GM12878 (cell line): ENCODE measurements at regions not wholly inside any gene's neighbourhood (a gene's known extent, or its start where the extent isn't known, plus 50 kb on each side); places are given as distances from the start of the nearest gene placed in this dataset.

Experiments
- ATAC-seq: fragments of 200-7000 bp; cut with Tn5 transposase; 3 replicates; pipeline ENCODE4 v1.9.1; 2020; ENCODE audit warnings: mild to moderate bottlenecking, moderate library complexity
- BruUV-seq: library from RNA; stranded (reverse); fragments of 400-500 nt; replicated peaks from 2 replicates; lab custom pipeline; 2021; lab: Mats Ljungman, UMichigan
- CTCF ChIA-PET: fragments of 300-600 bp; sonication (Branson Sonifier 250); formaldehyde crosslinking; extraction: SDS; loops from one replicate; lab custom pipeline; 2021; ENCODE audit warnings: inconsistent platforms; lab: Yijun Ruan, JAX
- POLR2A ChIA-PET: fragments of 350-600 bp; formaldehyde crosslinking; extraction: SDS; loops from one replicate; lab custom pipeline; 2021; ENCODE audit warnings: inconsistent platforms; lab: Charles Lee
- RAD21 ChIA-PET: fragments of 300-600 bp; sonication (Branson Sonifier 250); formaldehyde crosslinking; loops from one replicate; lab custom pipeline; 2023; ENCODE audit warnings: antibody characterized with exemption; ENCODE audit not compliant: unreplicated experiment; lab: Charles Lee
- SMC1A ChIA-PET: fragments of 300-600 bp; sonication (Branson Sonifier 250); formaldehyde crosslinking; loops from one replicate; lab custom pipeline; 2023; ENCODE audit not compliant: unreplicated experiment, uncharacterized antibody; lab: Charles Lee
- DNase-seq: peaks from one replicate; pipeline ENCODE4 v3.0.0-alpha.2; 2011; ENCODE audit warnings: low read depth, low spot score
- FAIRE-seq: peaks from 3 replicates; lab custom pipeline; 2011; peaks lifted over from hg19 to GRCh38; lab: Jason Lieb, UNC
- H2AFZ ChIP-seq: 2 replicates; pipeline ENCODE4 v1.6.0; 2011; ENCODE audit warnings: low read depth, low read length, control low read depth; ENCODE audit not compliant: control insufficient read depth
- H3K27ac ChIP-seq: 2 replicates; pipeline ENCODE4 v1.5.1; 2011; ENCODE audit warnings: control low read depth; ENCODE audit not compliant: control insufficient read depth, insufficient read depth
- H3K27me3 ChIP-seq, 2 experiments: replicated peaks in 1 of 2; 2 replicates each; pipeline versions ENCODE4 v1.6.0 to v1.6.1; 2011; ENCODE audit warnings: low read length in 1 of 2; ENCODE audit not compliant: control insufficient read depth in 2 of 2, insufficient read depth in 2 of 2
- H3K36me3 ChIP-seq, 2 experiments: 2 replicates each; pipeline ENCODE4 v1.5.1; 2011; ENCODE audit warnings: low read length in 1 of 2; ENCODE audit not compliant: control insufficient read depth in 2 of 2, insufficient read depth in 2 of 2
- H3K4me1 ChIP-seq: 2 replicates; pipeline ENCODE4 v1.6.1; 2011; ENCODE audit warnings: mild to moderate bottlenecking, low read length, moderate library complexity, mixed read lengths; ENCODE audit not compliant: control insufficient read depth, insufficient read depth
- H3K4me2 ChIP-seq: 2 replicates; pipeline ENCODE4 v1.6.0; 2011; ENCODE audit warnings: control low read depth; ENCODE audit not compliant: control insufficient read depth, insufficient read depth
- H3K4me3 ChIP-seq: fragments of 200-600 bp; sonication (generic); 2 replicates; pipeline ENCODE4 v1.5.1; 2016
- H3K79me2 ChIP-seq: 2 replicates; pipeline ENCODE4 v1.6.0; 2011; ENCODE audit warnings: low read length; ENCODE audit not compliant: control insufficient read depth, insufficient read depth
- H3K9ac ChIP-seq: 2 replicates; pipeline ENCODE4 v1.8.0; 2011; ENCODE audit warnings: low read length, control low read depth, mixed read lengths; ENCODE audit not compliant: control insufficient read depth, insufficient read depth
- H3K9me3 ChIP-seq: replicated peaks from 3 replicates; pipeline ENCODE4 v1.5.1; 2011; ENCODE audit warnings: mild to moderate bottlenecking, low read length; ENCODE audit not compliant: control insufficient read depth, insufficient read depth
- H4K20me1 ChIP-seq: 2 replicates; pipeline ENCODE4 v1.6.0; 2011; ENCODE audit not compliant: control insufficient read depth, insufficient read depth
- CREM ChIP-seq: IDR thresholded peaks from 2 replicates; pipeline ENCODE4 v1.6.1; 2014; ENCODE audit warnings: antibody characterized with exemption, low read depth
- GATAD2B ChIP-seq: fragments of 450-650 bp; conservative IDR thresholded peaks from 2 replicates; pipeline ENCODE4 v1.6.1; 2017; ENCODE audit warnings: low read depth, mild to moderate bottlenecking, moderate library complexity
- HCFC1 ChIP-seq: fragments of 150-350 bp; IDR thresholded peaks from 2 replicates; pipeline ENCODE4 v1.6.1; 2014; ENCODE audit warnings: low read length
- HDAC6 ChIP-seq: fragments of 200-600 bp; sonication (generic); IDR thresholded peaks from one replicate; pipeline ENCODE4 v1.8.0; 2017; ENCODE audit warnings: antibody characterized with exemption; ENCODE audit not compliant: unreplicated experiment
- HDGF ChIP-seq: fragments of 450-650 bp; IDR thresholded peaks from 2 replicates; pipeline ENCODE4 v1.6.1; 2016; ENCODE audit warnings: antibody characterized with exemption
- JUNB ChIP-seq: IDR thresholded peaks from 2 replicates; pipeline ENCODE4 v1.6.1; 2016; ENCODE audit warnings: antibody characterized with exemption, mild to moderate bottlenecking
- MYC ChIP-seq: IDR thresholded peaks from 2 replicates; pipeline ENCODE4 v1.6.1; 2011; ENCODE audit warnings: mild to moderate bottlenecking, low read length, moderate library complexity, inconsistent platforms; ENCODE audit not compliant: insufficient read depth, insufficient replicate concordance, insufficient read length, severe bottlenecking
- NBN ChIP-seq: fragments of 450-650 bp; IDR thresholded peaks from 2 replicates; pipeline ENCODE4 v1.6.1; 2016
- NR2C2 ChIP-seq: IDR thresholded peaks from 2 replicates; pipeline ENCODE4 v1.6.1; 2011; ENCODE audit warnings: borderline replicate concordance, low read depth; ENCODE audit not compliant: control insufficient read depth, insufficient read length
- RAD21 ChIP-seq: IDR thresholded peaks from 2 replicates; pipeline ENCODE4 v1.6.1; 2011; ENCODE audit warnings: mild to moderate bottlenecking, low read depth, low read length, moderate library complexity; ENCODE audit not compliant: insufficient read depth
- RCOR1 ChIP-seq: conservative IDR thresholded peaks from 2 replicates; pipeline ENCODE4 v1.6.1; 2012; ENCODE audit warnings: low read depth, low read length, improper control_type of control experiment
- SPI1 ChIP-seq: IDR thresholded peaks from 2 replicates; pipeline ENCODE4 v1.6.1; 2011; ENCODE audit warnings: low read depth, mild to moderate bottlenecking, low read length, moderate library complexity, borderline replicate concordance; ENCODE audit not compliant: insufficient read depth
- TCF7 ChIP-seq: IDR thresholded peaks from 2 replicates; pipeline ENCODE4 v1.6.1; 2014; ENCODE audit warnings: antibody characterized with exemption, borderline replicate concordance
- WGBS: methylation state at CpG from one replicate; pipeline ENCODE4 v1.1.6; 2016; ENCODE audit warnings: low lambda C conversion rate; ENCODE audit not compliant: insufficient replicate concordance, insufficient coverage; ENCODE audit errors: missing lambda C conversion rate; 5-methylcytosine and 5-hydroxymethylcytosine counted together
- in situ Hi-C: fragments of 300-500 bp; cut with MboI; formaldehyde crosslinking; loops from 9 replicates; pipeline ENCODE4 v1.14.3; 2018; ENCODE audit warnings: mixed read lengths
- intact Hi-C: fragments of 100-400 bp; cut with micrococcal nuclease; formaldehyde crosslinking; loops from one replicate; pipeline ENCODE4 v1.14.2; 2022; ENCODE audit not compliant: unreplicated experiment
- TF ChIP-seq, protein P1 (sequence below): IDR thresholded peaks from 2 replicates; pipeline ENCODE4 v1.6.1; 2012; ENCODE audit warnings: low read depth, low read length, improper control_type of control experiment

- Histone ChIP-seq H4K20me1 (no peaks in the 10 kb centered on the region), H3K27me3 (no peaks in the 10 kb centered on the region), H3K9ac (no peak overlapping the region), H3K36me3 (no peaks in the 10 kb centered on the region), H3K9me3 (no peaks in the 10 kb centered on the region), H3K27ac (no peak overlapping the region), H3K4me1 (no peaks in the 10 kb centered on the region), H3K4me2 (no peak overlapping the region), H3K79me2 (no peaks in the 10 kb centered on the region), H3K4me3 (no peak overlapping the region), H2AFZ (no peak overlapping the region)
- ChIA-PET RAD21 (no interaction called here), CTCF (interaction anchor here (0.7 kb wide), 1 partner anchor 353 kb away, joined by 4 read pairs; no protein-coding TSS in a partner anchor), SMC1A (no interaction called here), POLR2A (no interaction called here)
- ATAC-seq: no peak
- 26% methylated on average over 2 of the region's 2 CpGs for WGBS
- DNase-seq: no peak
- intact Hi-C loops (no loop called here), in situ Hi-C loops (no loop called here)
- FAIRE-seq: no peak
- no TSS peak for BruUV-seq
- TF ChIP-seq RAD21: no peak
- peak; percentile 35; the same call in 1 of the 2 replicates for TF ChIP-seq SPI1
- TF ChIP-seq GATAD2B: no peak
- no peak for TF ChIP-seq JUNB
- no peak for TF ChIP-seq CREM
Observed at GRCh38 chr9:108014353-108014752, 524.8 kb upstream of the KLF4 start.

GRCh38 chr9:108012886-108013665, 523.5 kb upstream of the KLF4 start:
- no peak overlapping the region for H3K27ac ChIP-seq
- H3K9ac ChIP-seq: no peak overlapping the region
- TF ChIP-seq HCFC1: no peak
- TF ChIP-seq CREM: no peak
- TF ChIP-seq RCOR1: no peak
- TF ChIP-seq TCF7: no peak
- TF ChIP-seq, protein P1, sequence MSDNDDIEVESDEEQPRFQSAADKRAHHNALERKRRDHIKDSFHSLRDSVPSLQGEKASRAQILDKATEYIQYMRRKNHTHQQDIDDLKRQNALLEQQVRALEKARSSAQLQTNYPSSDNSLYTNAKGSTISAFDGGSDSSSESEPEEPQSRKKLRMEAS: no peak
- no peak for TF ChIP-seq NBN
- no peak for TF ChIP-seq NR2C2
- no peak for TF ChIP-seq HDGF
- TF ChIP-seq HDAC6: no peak
- TF ChIP-seq MYC: no peak
- in situ Hi-C loops (no loop called here), intact Hi-C loops (no loop called here)
- H3K36me3 ChIP-seq: no peaks in the 10 kb centered on the region
- no peak overlapping the region for H2AFZ ChIP-seq
- H3K79me2 ChIP-seq: no peaks in the 10 kb centered on the region
- H4K20me1 ChIP-seq: no peaks in the 10 kb centered on the region
- H3K4me1 ChIP-seq: no peaks in the 10 kb centered on the region
- ChIA-PET CTCF (no interaction called here), SMC1A (interaction anchor here (1.8 kb wide), 1 partner anchor 12 kb away, joined by 8 read pairs; no protein-coding TSS in a partner anchor), RAD21 (no interaction called here), POLR2A (no interaction called here)
- H3K4me2 ChIP-seq: no peak overlapping the region
- ATAC-seq (no peak), DNase-seq (no peak), FAIRE-seq (no peak)
- no TSS peak for BruUV-seq
- no peaks in the 10 kb centered on the region for H3K9me3 ChIP-seq
- no peak overlapping the region for H3K4me3 ChIP-seq
- WGBS: 39% methylated on average over 3 of the region's 3 CpGs
- no peaks in the 10 kb centered on the region for H3K27me3 ChIP-seq
